H9 (cell line): ENCODE measurements at regions not wholly inside any gene's neighbourhood (a gene's known extent, or its start where the extent isn't known, plus 50 kb on each side); places are given as distances from the start of the nearest gene placed in this dataset.

ENCODE experiments used
- DNase-seq: peaks from one replicate; pipeline ENCODE4 v3.0.0-alpha.2; 2017
- H2AFZ ChIP-seq: one replicate; pipeline ENCODE4 v1.6.1; 2013; ENCODE audit warnings: mild to moderate bottlenecking, low read length, control low read depth, moderate library complexity
- H2AK5ac ChIP-seq: 2 replicates; pipeline ENCODE4 v1.6.1; 2013; ENCODE audit warnings: low read length, control low read depth, mixed read lengths; ENCODE audit not compliant: insufficient read length
- H2BK120ac ChIP-seq: one replicate; pipeline ENCODE4 v1.6.1; 2013; ENCODE audit warnings: low read depth, mild to moderate bottlenecking, low read length, control low read depth, inconsistent platforms; ENCODE audit not compliant: poor library complexity, severe bottlenecking
- H2BK12ac ChIP-seq: 2 replicates; pipeline ENCODE4 v1.6.1; 2013; ENCODE audit warnings: low read length, control low read depth, mixed read lengths, low read depth; ENCODE audit not compliant: insufficient read length
- H2BK15ac ChIP-seq: 2 replicates; pipeline ENCODE4 v1.6.1; 2013; ENCODE audit warnings: low read depth, low read length, control low read depth
- H2BK20ac ChIP-seq: one replicate; pipeline ENCODE4 v1.6.1; 2013; ENCODE audit warnings: low read depth, mild to moderate bottlenecking, low read length, control low read depth, inconsistent platforms; ENCODE audit not compliant: poor library complexity, severe bottlenecking
- H2BK5ac ChIP-seq: 2 replicates; pipeline ENCODE4 v1.6.1; 2013; ENCODE audit warnings: low read length, control low read depth, mixed read lengths; ENCODE audit not compliant: insufficient read length
- H3K14ac ChIP-seq: 2 replicates; pipeline ENCODE4 v1.6.1; 2013; ENCODE audit warnings: low read length, control low read depth; ENCODE audit not compliant: insufficient read depth
- H3K18ac ChIP-seq: 2 replicates; pipeline ENCODE4 v1.6.1; 2013; ENCODE audit warnings: low read depth, mild to moderate bottlenecking, mixed read lengths, low read length, control low read depth; ENCODE audit not compliant: insufficient read length
- H3K23ac ChIP-seq: 2 replicates; pipeline ENCODE4 v1.6.1; 2013; ENCODE audit warnings: low read length, control low read depth, mixed read lengths, low read depth; ENCODE audit not compliant: insufficient read length
- H3K23me2 ChIP-seq: 2 replicates; pipeline ENCODE4 v1.6.1; 2013; ENCODE audit warnings: low read depth, mild to moderate bottlenecking, mixed read lengths, low read length, control low read depth; ENCODE audit not compliant: insufficient read length, poor library complexity, severe bottlenecking
- H3K27ac ChIP-seq: 2 replicates; pipeline ENCODE4 v1.5.1; 2013; ENCODE audit warnings: low read length, control low read depth, mixed read lengths, low read depth; ENCODE audit not compliant: insufficient read length
- H3K27me3 ChIP-seq: 2 replicates; pipeline ENCODE4 v1.6.1; 2013; ENCODE audit warnings: low read length, control low read depth, inconsistent platforms; ENCODE audit not compliant: insufficient read depth
- H3K4ac ChIP-seq: 2 replicates; pipeline ENCODE4 v1.6.1; 2013; ENCODE audit warnings: low read depth, mild to moderate bottlenecking, control low read depth, inconsistent platforms, low read length, moderate library complexity
- H3K4me1 ChIP-seq: 2 replicates; pipeline ENCODE4 v1.6.1; 2013; ENCODE audit warnings: low read length, control low read depth, inconsistent platforms; ENCODE audit not compliant: insufficient read depth
- H3K4me2 ChIP-seq: 2 replicates; pipeline ENCODE4 v1.6.1; 2013; ENCODE audit warnings: low read length, control low read depth, mixed read lengths; ENCODE audit not compliant: insufficient read length, insufficient read depth
- H3K56ac ChIP-seq: 2 replicates; pipeline ENCODE4 v1.6.1; 2013; ENCODE audit warnings: low read depth, mild to moderate bottlenecking, mixed read lengths, low read length, control low read depth; ENCODE audit not compliant: insufficient read length
- H3K79me1 ChIP-seq: 2 replicates; pipeline ENCODE4 v1.6.1; 2013; ENCODE audit warnings: low read depth, mild to moderate bottlenecking, moderate library complexity, low read length, control low read depth, inconsistent platforms; ENCODE audit not compliant: insufficient read depth, poor library complexity, severe bottlenecking
- H3K79me2 ChIP-seq: 2 replicates; pipeline ENCODE4 v1.6.1; 2013; ENCODE audit warnings: low read length, control low read depth, inconsistent platforms; ENCODE audit not compliant: insufficient read depth
- H3K9ac ChIP-seq: 2 replicates; pipeline ENCODE4 v1.6.1; 2013; ENCODE audit warnings: low read length, control low read depth, mixed read lengths; ENCODE audit not compliant: insufficient read length; ENCODE audit errors: extremely low read depth
- H3K9me3 ChIP-seq: one replicate; pipeline ENCODE4 v1.6.1; 2013; ENCODE audit warnings: low read depth, low read length, inconsistent platforms; ENCODE audit not compliant: control insufficient read depth
- H3T11ph ChIP-seq: one replicate; pipeline ENCODE4 v1.6.1; 2013; ENCODE audit warnings: mild to moderate bottlenecking, low read length, control low read depth, inconsistent platforms
- H4K20me1 ChIP-seq: one replicate; pipeline ENCODE4 v1.6.1; 2013; ENCODE audit not compliant: control insufficient read depth, insufficient read length, insufficient read depth
- H4K5ac ChIP-seq: 2 replicates; pipeline ENCODE4 v1.6.1; 2013; ENCODE audit warnings: low read depth, mild to moderate bottlenecking, mixed read lengths, low read length, control low read depth; ENCODE audit not compliant: insufficient read length
- H4K8ac ChIP-seq: replicated peaks from 2 replicates; pipeline ENCODE4 v1.6.1; 2013; ENCODE audit warnings: low read length, control low read depth, mixed read lengths, low read depth; ENCODE audit not compliant: insufficient read length
- H4K91ac ChIP-seq: 2 replicates; pipeline ENCODE4 v1.6.1; 2013; ENCODE audit warnings: low read depth, mild to moderate bottlenecking, moderate library complexity, mixed read lengths, low read length, control low read depth; ENCODE audit not compliant: insufficient read length
- H3K27ac Mint-ChIP-seq, 3 experiments: 2 replicates in 2 of 3; 3 replicates in 1 of 3; pipeline ENCODE4 v1.8.0; 2020 to 2021; ENCODE audit warnings: mixed read lengths in 3 of 3, mild to moderate bottlenecking in 1 of 3, moderate library complexity in 1 of 3
- H3K27me3 Mint-ChIP-seq: 2 replicates; pipeline ENCODE4 v1.8.0; 2021; ENCODE audit warnings: low read depth, mild to moderate bottlenecking, moderate library complexity, mixed read lengths
- H3K36me3 Mint-ChIP-seq, 3 experiments: 2 replicates in 2 of 3; 3 replicates in 1 of 3; pipeline ENCODE4 v1.8.0; 2020 to 2021; ENCODE audit warnings: low read depth in 3 of 3, mixed read lengths in 3 of 3; ENCODE audit not compliant: insufficient read depth in 1 of 3
- H3K4me1 Mint-ChIP-seq, 2 experiments: 2 replicates each; pipeline ENCODE4 v1.8.0; 2020; ENCODE audit warnings: mixed read lengths in 2 of 2
- H3K4me3 Mint-ChIP-seq, 2 experiments: 2 replicates in 1 of 2; 3 replicates in 1 of 2; pipeline ENCODE4 v1.8.0; 2020 to 2021; ENCODE audit warnings: mild to moderate bottlenecking in 2 of 2, mixed read lengths in 2 of 2, moderate library complexity in 1 of 2
- H3K9me3 Mint-ChIP-seq, 2 experiments: 2 replicates in 1 of 2; 3 replicates in 1 of 2; pipeline ENCODE4 v1.8.0; 2020; ENCODE audit warnings: mild to moderate bottlenecking in 2 of 2, mixed read lengths in 2 of 2, moderate library complexity in 1 of 2
- CTCF ChIP-seq: fragments of 200-600 bp; sonication (generic); conservative IDR thresholded peaks from 3 replicates; pipeline ENCODE4 v1.8.0; 2021; ENCODE audit warnings: antibody characterized with exemption, mild to moderate bottlenecking
- WGBS: extraction: QIAGEN DNeasy Blood & Tissue Kit; methylation state at CpG from one replicate; pipeline ENCODE4 v1.1.7; 2013; ENCODE audit warnings: missing lambda C conversion rate, low lambda C conversion rate, mixed read lengths; ENCODE audit not compliant: insufficient read length; ENCODE audit errors: extremely low coverage; 5-methylcytosine and 5-hydroxymethylcytosine counted together

GRCh38 chr22:48616656-48617055 is 1211.0 kb downstream of the BRD1 start:
- Mint-ChIP-seq H3K36me3 (no peaks in the 10 kb centered on the region), H3K9me3 (no peaks in the 10 kb centered on the region; a peak in 2 of 5 replicates), H3K27ac (no peak overlapping the region; a peak in 1 of 7 replicates), H3K27me3 (no peaks in the 10 kb centered on the region; the same call in 1 of the 2 replicates), H3K4me1 (no peaks in the 10 kb centered on the region), H3K4me3 (no peak overlapping the region)
- H3K23ac ChIP-seq, result no peak overlapping the region
- H4K8ac ChIP-seq, result no peak overlapping the region
- H4K20me1 ChIP-seq, result no peaks in the 10 kb centered on the region
- no peak overlapping the region for H3K14ac ChIP-seq
- no peak overlapping the region for H3K4ac ChIP-seq
- H4K5ac ChIP-seq, result no peak overlapping the region
- H3K79me2 ChIP-seq, result no peaks in the 10 kb centered on the region
- TF ChIP-seq CTCF, result no peak
- no peak overlapping the region for H2AFZ ChIP-seq
- no peaks in the 10 kb centered on the region for H3K4me1 ChIP-seq
- H3K56ac ChIP-seq, result no peak overlapping the region
- no peak overlapping the region for H2AK5ac ChIP-seq
- no peaks in the 10 kb centered on the region for H3K79me1 ChIP-seq
- no peaks in the 10 kb centered on the region for H3K27me3 ChIP-seq
- H3K23me2 ChIP-seq, result no peaks in the 10 kb centered on the region
- H2BK5ac ChIP-seq, result no peak overlapping the region
- no peak overlapping the region for H3T11ph ChIP-seq
- no peak overlapping the region for H2BK20ac ChIP-seq
- no CpG with 5 or more reads among the region's 13 CpGs for WGBS
- no peak overlapping the region for H3K27ac ChIP-seq
- H2BK15ac ChIP-seq, result no peak overlapping the region
- no peak overlapping the region for H2BK120ac ChIP-seq
- DNase-seq, result no peak
- H3K9me3 ChIP-seq, result no peaks in the 10 kb centered on the region
- H3K4me2 ChIP-seq, result no peak overlapping the region
- H3K18ac ChIP-seq, result no peak overlapping the region
- no peak overlapping the region for H3K9ac ChIP-seq
- H4K91ac ChIP-seq, result no peak overlapping the region
- H2BK12ac ChIP-seq, result no peak overlapping the region
